ENCODE measurements at regions not wholly inside any gene's neighbourhood (a gene's known extent, or its start where the extent isn't known, plus 50 kb on each side); places are given as distances from the start of the nearest gene placed in this dataset.

- Mint-ChIP-seq H3K27me3 (ENCODE audit: low read depth) (no peaks in the 10 kb centered on the region), H3K27ac (ENCODE audit: unreplicated experiment) (no peak overlapping the region), H3K9me3 (ENCODE audit: low read depth) (no peaks in the 10 kb centered on the region), H3K4me1 (ENCODE audit: low read depth) (peaks cover 26% of the 10 kb centered on the region), H3K36me3 (ENCODE audit: low read depth) (no peaks in the 10 kb centered on the region), H3K4me3 (ENCODE audit: unreplicated experiment) (no peak overlapping the region)
- TF ChIP-seq CTCF (IDR thresholded peaks at IDR 0.05) = no peak
- DNase-seq (ENCODE audit: low spot score) = no peak
These were observed 343.5 kb downstream of the C12orf50 start for GRCh38 chr12:87685696-87686095.

- Mint-ChIP-seq H3K27me3 (ENCODE audit: low read depth) (no peaks in the 10 kb centered on the region), H3K4me1 (ENCODE audit: low read depth) (peaks cover 3% of the 10 kb centered on the region), H3K9me3 (ENCODE audit: low read depth) (no peaks in the 10 kb centered on the region), H3K36me3 (ENCODE audit: low read depth) (no peaks in the 10 kb centered on the region), H3K4me3 (ENCODE audit: unreplicated experiment) (no peak overlapping the region), H3K27ac (ENCODE audit: unreplicated experiment) (no peak overlapping the region)
- DNase-seq (ENCODE audit: low spot score) = no peak
- TF ChIP-seq CTCF (IDR thresholded peaks at IDR 0.05) = no peak
These were observed 349.9 kb downstream of the C12orf50 start for GRCh38 chr12:87679251-87679650.

- Mint-ChIP-seq H3K36me3 (ENCODE audit: low read depth) (no peaks in the 10 kb centered on the region), H3K4me1 (ENCODE audit: low read depth) (peaks cover 3% of the 10 kb centered on the region), H3K9me3 (ENCODE audit: low read depth) (no peaks in the 10 kb centered on the region), H3K4me3 (ENCODE audit: unreplicated experiment) (no peak overlapping the region), H3K27me3 (ENCODE audit: low read depth) (no peaks in the 10 kb centered on the region), H3K27ac (ENCODE audit: unreplicated experiment) (no peak overlapping the region)
- no peak for TF ChIP-seq CTCF (IDR thresholded peaks at IDR 0.05)
- no peak for DNase-seq (ENCODE audit: low spot score)
These were observed 350.7 kb downstream of the C12orf50 start for GRCh38 chr12:87678453-87678852.

GRCh38 chr12:87676731-87677130, 352.5 kb downstream of the C12orf50 start:
- no peaks in the 10 kb centered on the region for H3K27me3 Mint-ChIP-seq (ENCODE audit: low read depth)
- no peak for DNase-seq (ENCODE audit: low spot score)
- no peak for TF ChIP-seq CTCF (IDR thresholded peaks at IDR 0.05)
- H3K4me1 Mint-ChIP-seq (ENCODE audit: low read depth) = peaks cover 8% of the 10 kb centered on the region
- no peak overlapping the region for H3K4me3 Mint-ChIP-seq (ENCODE audit: unreplicated experiment)
- no peaks in the 10 kb centered on the region for H3K36me3 Mint-ChIP-seq (ENCODE audit: low read depth)
- H3K9me3 Mint-ChIP-seq (ENCODE audit: low read depth) = peaks cover 3% of the 10 kb centered on the region
- H3K27ac Mint-ChIP-seq (ENCODE audit: unreplicated experiment) = no peak overlapping the region

- H3K4me1 Mint-ChIP-seq (ENCODE audit: low read depth) = peaks cover 16% of the 10 kb centered on the region
- H3K27ac Mint-ChIP-seq (ENCODE audit: unreplicated experiment) = no peak overlapping the region
- TF ChIP-seq CTCF (IDR thresholded peaks at IDR 0.05) = no peak
- H3K4me3 Mint-ChIP-seq (ENCODE audit: unreplicated experiment) = no peak overlapping the region
- no peaks in the 10 kb centered on the region for H3K36me3 Mint-ChIP-seq (ENCODE audit: low read depth)
- DNase-seq (ENCODE audit: low spot score) = no peak
- H3K9me3 Mint-ChIP-seq (ENCODE audit: low read depth) = peaks cover 5% of the 10 kb centered on the region
- H3K27me3 Mint-ChIP-seq (ENCODE audit: low read depth) = no peaks in the 10 kb centered on the region
These were observed 357.4 kb downstream of the C12orf50 start for GRCh38 chr12:87671757-87672156.
